AG04450 (cell line): ENCODE measurements at regions not wholly inside any gene's neighbourhood (a gene's known extent, or its start where the extent isn't known, plus 50 kb on each side); places are given as distances from the start of the nearest gene placed in this dataset.
"Not testable (repeated sequence)": the region's sequence is repeated elsewhere in the genome, so short reads cannot be mapped to it uniquely, and the experiment has no call there.

ENCODE experiments used
- CTCF ChIA-PET: fragments of 300-600, 350-600 bp; formaldehyde crosslinking; extraction: SDS; loops from one replicate; lab custom pipeline; 2022; ENCODE audit warnings: antibody characterized with exemption, inconsistent platforms; lab: Charles Lee
- POLR2A ChIA-PET: fragments of 350-600 bp; formaldehyde crosslinking; extraction: SDS; loops from one replicate; lab custom pipeline; 2021; ENCODE audit warnings: antibody characterized with exemption, inconsistent platforms; lab: Yijun Ruan, JAX
- DNase-seq: peaks from one replicate; pipeline ENCODE4 v3.0.0-alpha.2; 2011; ENCODE audit warnings: low read depth, low spot score
- H3K27ac ChIP-seq: one replicate; pipeline ENCODE4 v1.5.1; 2012; ENCODE audit warnings: low read depth, low read length, control low read depth
- H3K27me3 ChIP-seq: one replicate; pipeline ENCODE4 v1.6.0; 2012; ENCODE audit warnings: low read length; ENCODE audit not compliant: control insufficient read depth, insufficient read depth
- H3K4me3 ChIP-seq: 2 replicates; pipeline ENCODE4 v1.5.1; 2011; ENCODE audit warnings: mild to moderate bottlenecking, low read depth, low read length, control low read depth
- H3K9me3 ChIP-seq: 2 replicates; pipeline ENCODE4 v1.5.1; 2012; ENCODE audit warnings: low read length; ENCODE audit not compliant: control insufficient read depth, insufficient read depth
- TF ChIP-seq, protein P1 (sequence below): IDR thresholded peaks from 2 replicates; pipeline ENCODE4 v1.5.1; 2011; ENCODE audit warnings: low read depth, low read length, control low read depth, inconsistent platforms

DNA sequence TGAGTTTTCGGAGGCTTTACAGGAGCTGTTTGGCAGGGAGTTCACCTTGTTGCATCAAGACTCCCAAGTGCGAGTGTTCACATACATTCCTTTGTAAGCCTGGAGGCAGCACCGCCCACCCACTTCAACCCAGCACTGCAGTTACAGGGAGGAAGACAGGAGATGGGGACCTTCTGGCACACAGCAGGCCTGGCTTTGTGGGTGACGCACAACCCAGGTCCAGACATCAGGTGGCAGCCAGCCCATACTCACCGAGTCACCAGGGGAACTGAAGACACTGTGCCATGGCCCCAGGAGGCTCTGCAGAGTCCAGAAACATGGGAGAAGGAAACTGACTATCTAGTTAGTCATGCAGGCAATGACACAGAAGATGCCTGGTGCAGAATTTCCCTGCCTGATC lies 305.9 kb upstream of the RNF32 start:
- ChIA-PET CTCF (no interaction called here), POLR2A (no interaction called here)
- TF ChIP-seq, protein P1, sequence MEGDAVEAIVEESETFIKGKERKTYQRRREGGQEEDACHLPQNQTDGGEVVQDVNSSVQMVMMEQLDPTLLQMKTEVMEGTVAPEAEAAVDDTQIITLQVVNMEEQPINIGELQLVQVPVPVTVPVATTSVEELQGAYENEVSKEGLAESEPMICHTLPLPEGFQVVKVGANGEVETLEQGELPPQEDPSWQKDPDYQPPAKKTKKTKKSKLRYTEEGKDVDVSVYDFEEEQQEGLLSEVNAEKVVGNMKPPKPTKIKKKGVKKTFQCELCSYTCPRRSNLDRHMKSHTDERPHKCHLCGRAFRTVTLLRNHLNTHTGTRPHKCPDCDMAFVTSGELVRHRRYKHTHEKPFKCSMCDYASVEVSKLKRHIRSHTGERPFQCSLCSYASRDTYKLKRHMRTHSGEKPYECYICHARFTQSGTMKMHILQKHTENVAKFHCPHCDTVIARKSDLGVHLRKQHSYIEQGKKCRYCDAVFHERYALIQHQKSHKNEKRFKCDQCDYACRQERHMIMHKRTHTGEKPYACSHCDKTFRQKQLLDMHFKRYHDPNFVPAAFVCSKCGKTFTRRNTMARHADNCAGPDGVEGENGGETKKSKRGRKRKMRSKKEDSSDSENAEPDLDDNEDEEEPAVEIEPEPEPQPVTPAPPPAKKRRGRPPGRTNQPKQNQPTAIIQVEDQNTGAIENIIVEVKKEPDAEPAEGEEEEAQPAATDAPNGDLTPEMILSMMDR = no peak
- Histone ChIP-seq H3K9me3 (peaks cover 54% of the 10 kb centered on the region), H3K27ac (no peak overlapping the region), H3K27me3 (no peaks in the 10 kb centered on the region), H3K4me3 (no peak overlapping the region)
- DNase-seq = no peak

DNA sequence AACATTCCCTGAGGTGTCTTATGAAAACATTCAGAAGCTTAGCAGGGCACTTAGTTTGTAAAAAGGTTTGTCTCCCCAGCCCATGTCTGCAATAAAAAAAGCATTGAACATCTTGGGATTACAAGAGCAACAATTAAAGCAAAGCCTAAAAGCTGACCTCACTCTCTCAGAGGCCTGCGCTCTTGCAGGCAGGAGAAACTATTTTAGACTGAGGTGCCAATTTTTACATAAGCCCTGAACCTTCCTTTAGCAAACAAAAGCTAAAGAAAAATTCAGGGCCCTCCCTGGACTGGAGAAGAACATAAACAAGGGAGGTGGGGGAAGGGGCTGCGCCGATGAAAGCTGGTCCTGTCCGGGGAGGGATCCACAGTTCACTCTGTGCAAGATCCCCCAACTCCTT lies 312.7 kb upstream of the RNF32 start:
- no peak for DNase-seq
- H3K27me3 ChIP-seq = no peaks in the 10 kb centered on the region
- no peak overlapping the region for H3K27ac ChIP-seq
- TF ChIP-seq, protein P1 = no peak
- ChIA-PET CTCF (no interaction called here), POLR2A (no interaction called here)
- peaks cover 50% of the 10 kb centered on the region for H3K9me3 ChIP-seq
- H3K4me3 ChIP-seq = no peak overlapping the region

DNA sequence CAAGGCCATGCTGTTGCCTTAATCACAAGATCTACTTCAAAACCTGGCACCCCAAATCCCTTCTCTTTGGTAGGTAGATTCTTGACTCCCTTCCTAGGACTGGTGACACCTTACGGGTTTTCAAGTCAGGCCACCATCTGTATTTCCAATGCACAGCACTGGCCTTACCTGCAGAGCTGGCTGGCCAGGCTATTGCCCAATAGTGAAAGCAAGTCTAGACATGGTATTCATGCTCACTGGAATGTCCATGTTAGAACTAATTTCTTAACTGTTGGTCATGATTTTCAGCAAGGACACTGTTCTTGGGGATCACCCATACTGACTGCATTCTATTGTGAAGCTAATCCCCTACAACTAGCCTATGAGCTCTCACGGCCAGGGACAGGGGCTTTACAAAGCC lies 313.1 kb upstream of the RNF32 start:
- no peak for DNase-seq
- Histone ChIP-seq H3K27me3 (no peaks in the 10 kb centered on the region), H3K9me3 (peaks cover 48% of the 10 kb centered on the region), H3K4me3 (no peak overlapping the region), H3K27ac (no peak overlapping the region)
- ChIA-PET POLR2A (no interaction called here), CTCF (no interaction called here)
- TF ChIP-seq, protein P1 = no peak

DNA sequence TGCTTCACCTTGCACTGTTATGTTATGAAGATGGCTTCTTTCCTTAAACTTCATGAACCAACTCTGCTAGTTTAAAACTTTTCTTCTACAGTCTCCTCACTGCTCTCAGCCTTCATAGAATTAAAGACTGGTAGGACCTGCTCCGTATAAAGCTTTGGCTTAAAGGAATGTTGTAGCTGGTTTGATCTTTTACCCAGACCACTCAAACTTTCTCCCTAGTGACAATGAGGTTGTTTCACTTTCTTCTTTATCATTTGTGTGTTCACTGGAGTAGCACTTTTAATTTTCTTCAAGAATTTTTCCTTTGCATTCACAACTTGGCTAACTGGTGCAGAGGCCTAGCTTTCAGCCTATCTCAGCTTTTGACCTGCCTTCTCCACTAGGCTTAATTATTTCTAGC lies 316.4 kb upstream of the RNF32 start:
- TF ChIP-seq, protein P1 = no peak
- H3K9me3 ChIP-seq = peaks cover 24% of the 10 kb centered on the region
- CTCF ChIA-PET = no interaction called here
- no peak overlapping the region for H3K4me3 ChIP-seq
- no peaks in the 10 kb centered on the region for H3K27me3 ChIP-seq
- H3K27ac ChIP-seq = no peak overlapping the region
- POLR2A ChIA-PET = no interaction called here
- DNase-seq = no peak

DNA sequence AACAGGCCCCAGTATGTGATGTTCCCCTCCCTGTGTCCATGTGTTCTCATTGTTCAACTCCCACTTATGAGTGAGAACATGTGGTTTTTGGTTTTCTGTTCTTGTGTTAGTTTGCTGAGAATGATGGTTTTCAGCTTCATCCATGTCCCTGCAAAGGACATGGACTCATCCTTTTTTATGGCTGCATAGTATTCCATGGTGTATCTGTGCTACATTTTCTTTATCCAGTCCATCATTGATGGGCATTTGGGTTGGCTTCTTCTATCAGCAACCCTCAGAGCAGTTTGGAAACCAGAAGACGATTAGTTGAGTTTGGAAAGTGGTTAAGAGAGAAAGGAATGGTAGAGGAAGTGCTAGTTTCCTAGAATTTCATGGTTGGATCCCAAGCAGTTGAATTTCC lies 319.1 kb upstream of the RNF32 start:
- POLR2A ChIA-PET, DNase-seq, H3K27me3 ChIP-seq, H3K27ac ChIP-seq, CTCF ChIA-PET, H3K4me3 ChIP-seq: not testable (repeated sequence)
- H3K9me3 ChIP-seq = peaks cover 28% of the 10 kb centered on the region

DNA sequence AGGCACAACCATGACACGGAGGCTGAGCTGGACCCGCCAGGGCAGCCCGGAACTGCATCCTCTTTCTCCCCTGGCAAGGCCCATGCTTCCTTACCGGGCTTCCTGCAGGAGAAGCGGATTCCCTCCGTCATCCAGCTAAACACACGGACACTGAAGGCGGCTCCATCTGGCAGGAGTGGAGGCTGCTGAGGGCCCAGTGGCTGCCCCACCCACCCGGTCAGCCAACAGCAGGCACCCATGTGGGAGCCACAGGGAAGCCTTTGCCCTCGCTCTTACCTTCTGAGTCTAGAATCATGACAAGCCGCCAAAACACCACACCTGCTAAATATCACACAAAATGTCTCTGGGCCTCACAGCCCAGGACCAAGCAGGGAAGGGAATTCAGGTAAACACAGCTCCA lies 321.6 kb upstream of the RNF32 start:
- peaks cover 30% of the 10 kb centered on the region for H3K9me3 ChIP-seq
- no peaks in the 10 kb centered on the region for H3K27me3 ChIP-seq
- no peak overlapping the region for H3K27ac ChIP-seq
- H3K4me3 ChIP-seq = no peak overlapping the region
- CTCF ChIA-PET = no interaction called here
- POLR2A ChIA-PET = no interaction called here
- TF ChIP-seq, protein P1 = no peak
- DNase-seq = no peak
